Gastroesophageal sphincter (tissue), 3 donors: ENCODE measurements at regions not wholly inside any gene's neighbourhood (a gene's known extent, or its start where the extent isn't known, plus 50 kb on each side); places are given as distances from the start of the nearest gene placed in this dataset.

Experiments used
- CTCF ChIP-seq, 4 experiments: fragments of 200-600 bp in 2 of 4; fragments of 450-650 bp in 2 of 4; sonication (generic) in 1 of 4; IDR thresholded peaks; one replicate each; pipeline ENCODE4 v1.5.1; 2017 to 2019; ENCODE audit warnings: antibody characterized with exemption in 4 of 4, mild to moderate bottlenecking in 2 of 4, moderate library complexity in 2 of 4
- POLR2A ChIP-seq, 2 donors: fragments of 450-650 bp; IDR thresholded peaks; one replicate each; pipeline ENCODE4 v1.6.1; 2017; ENCODE audit warnings: antibody characterized with exemption in 2 of 2, mild to moderate bottlenecking in 2 of 2, moderate library complexity in 1 of 2

DNA sequence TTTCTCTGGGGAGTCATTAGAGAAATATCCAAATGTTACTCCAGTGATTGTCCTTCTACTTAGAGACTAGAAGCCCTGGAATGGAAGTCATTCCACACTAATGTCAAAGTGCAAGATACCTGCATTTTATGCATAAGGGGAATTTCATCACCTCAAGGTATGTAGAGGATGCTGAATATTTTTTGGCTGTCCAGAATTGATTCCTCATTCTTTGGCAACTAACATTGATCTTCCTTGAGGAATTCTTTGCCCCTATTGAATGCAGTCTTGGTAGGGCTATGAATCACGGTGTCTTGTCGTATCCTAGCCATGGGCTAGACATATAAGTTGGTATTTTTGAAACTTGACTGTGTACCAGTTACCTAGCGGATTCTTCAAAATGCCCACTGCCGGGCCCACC lies 271.1 kb downstream of the CNTN3 start:
- TF ChIP-seq CTCF (IDR thresholded peaks at IDR 0.05) (no peak), POLR2A (IDR thresholded peaks at IDR 0.05) (no peak)
